ENCODE measurements at regions not wholly inside any gene's neighbourhood (a gene's known extent, or its start where the extent isn't known, plus 50 kb on each side); places are given as distances from the start of the nearest gene placed in this dataset.

GRCh38 chr3:76954412-76954811 is 85.5 kb upstream of the ROBO2 start:
- TF ChIP-seq POLR2A (IDR thresholded peaks at IDR 0.05) (no peak), CTCF (IDR thresholded peaks at IDR 0.05) (no peak)
- DNase-seq (ENCODE audit: low spot score in 2 of 2): no peak
- 93 to 95% methylated on average over 1 of the region's 1 CpG for WGBS, 2 donors
- H3K4me3 ChIP-seq (ENCODE audit: low read depth, poor library complexity, severe bottlenecking): no peak overlapping the region
- intact Hi-C loops (cut with DNase I; ENCODE audit: low total_unique reads): no loop called here

- H3K4me3 ChIP-seq (ENCODE audit: low read depth, poor library complexity, severe bottlenecking): no peak overlapping the region
- DNase-seq (ENCODE audit: low spot score in 2 of 2): no peak
- TF ChIP-seq CTCF (IDR thresholded peaks at IDR 0.05) (no peak), POLR2A (IDR thresholded peaks at IDR 0.05) (no peak)
- intact Hi-C loops (cut with DNase I; ENCODE audit: low total_unique reads): no loop called here
These were observed 81.6 kb upstream of the ROBO2 start for GRCh38 chr3:76958274-76958673.

GRCh38 chr3:76958861-76959260 is 81.0 kb upstream of the ROBO2 start:
- intact Hi-C loops (cut with DNase I; ENCODE audit: low total_unique reads): no loop called here
- DNase-seq (ENCODE audit: low spot score in 2 of 2): no peak
- TF ChIP-seq POLR2A (IDR thresholded peaks at IDR 0.05) (no peak), CTCF (IDR thresholded peaks at IDR 0.05) (no peak)
- no peak overlapping the region for H3K4me3 ChIP-seq (ENCODE audit: low read depth, poor library complexity, severe bottlenecking)
- WGBS, 2 donors: 76 to 80% methylated on average over 1 of the region's 1 CpG

- intact Hi-C loops (cut with DNase I; ENCODE audit: low total_unique reads): no loop called here
- WGBS, 2 donors: 84 to 87% methylated on average over 4 of the region's 4 CpGs
- TF ChIP-seq CTCF (IDR thresholded peaks at IDR 0.05) (no peak), POLR2A (IDR thresholded peaks at IDR 0.05) (no peak)
- no peak for DNase-seq (ENCODE audit: low spot score in 2 of 2)
- no peak overlapping the region for H3K4me3 ChIP-seq (ENCODE audit: low read depth, poor library complexity, severe bottlenecking)
These were observed 78.6 kb upstream of the ROBO2 start for GRCh38 chr3:76961284-76961683.

- intact Hi-C loops (cut with DNase I; ENCODE audit: low total_unique reads): no loop called here
- WGBS, 2 donors: 88 to 91% methylated on average over 4 of the region's 4 CpGs
- DNase-seq (ENCODE audit: low spot score in 2 of 2): no peak
- H3K4me3 ChIP-seq (ENCODE audit: low read depth, poor library complexity, severe bottlenecking): no peak overlapping the region
- TF ChIP-seq CTCF (IDR thresholded peaks at IDR 0.05) (no peak), POLR2A (IDR thresholded peaks at IDR 0.05) (no peak)
These were observed 74.7 kb upstream of the ROBO2 start for GRCh38 chr3:76965122-76965725.

GRCh38 chr3:76969471-76969870 is 70.4 kb upstream of the ROBO2 start:
- DNase-seq (ENCODE audit: low spot score in 2 of 2): no peak
- intact Hi-C loops (cut with DNase I; ENCODE audit: low total_unique reads): no loop called here
- WGBS, 2 donors: 72 to 78% methylated on average over 2 of the region's 2 CpGs
- no peak for TF ChIP-seq POLR2A (IDR thresholded peaks at IDR 0.05)
- TF ChIP-seq CTCF (IDR thresholded peaks at IDR 0.05): no peak
- H3K4me3 ChIP-seq (ENCODE audit: low read depth, poor library complexity, severe bottlenecking): no peak overlapping the region

All from lower leg skin (tissue), 4 donors.